ENCODE measurements at regions not wholly inside any gene's neighbourhood (a gene's known extent, or its start where the extent isn't known, plus 50 kb on each side); places are given as distances from the start of the nearest gene placed in this dataset.

DNA sequence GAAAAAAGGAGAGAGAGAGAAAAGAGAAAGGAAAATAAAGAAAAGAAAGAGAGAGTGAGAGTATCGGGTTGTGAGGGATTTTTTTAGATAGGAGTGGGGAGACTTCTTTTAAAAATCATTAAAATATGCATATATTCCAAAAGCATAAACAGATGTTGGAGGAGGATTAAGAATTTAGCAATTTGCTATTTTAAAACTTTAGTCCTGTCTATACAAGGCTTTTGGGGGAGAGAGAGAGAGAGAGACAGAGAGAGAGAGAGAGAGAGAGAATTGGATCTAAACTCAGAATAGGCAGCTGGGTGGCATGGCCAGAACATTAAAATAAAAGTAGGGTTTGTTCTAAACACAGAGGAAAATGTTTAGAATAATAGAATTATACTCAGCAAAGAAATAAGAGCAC, 72.1 kb downstream of the SOD2 start:
- Histone ChIP-seq H3K79me2 (ENCODE audit: insufficient read depth, low read length) (no peaks in the 10 kb centered on the region), H3K4me2 (ENCODE audit: low read depth, low read length, poor library complexity, severe bottlenecking) (no peak overlapping the region), H3K9me2 (replicated peaks; ENCODE audit: insufficient read depth, low read length) (no peaks in the 10 kb centered on the region), H3K4me3 (ENCODE audit: insufficient read depth, low read length, poor library complexity, severe bottlenecking) (no peak overlapping the region), H3K36me3 (ENCODE audit: low read length) (no peaks in the 10 kb centered on the region), H3F3A (ENCODE audit: insufficient read depth) (no peaks in the 10 kb centered on the region), H2AFZ (ENCODE audit: low read depth, low read length, severe bottlenecking) (no peak overlapping the region), H4K20me1 (ENCODE audit: low read depth, low read length) (no peaks in the 10 kb centered on the region), H3K9me3 (ENCODE audit: insufficient read depth, low read length) (no peaks in the 10 kb centered on the region), H3K27ac (ENCODE audit: low read depth, low read length) (no peak overlapping the region), H3K9ac (ENCODE audit: low read length) (no peak overlapping the region), H3K27me3 (ENCODE audit: low read length) (no peaks in the 10 kb centered on the region)
- TF ChIP-seq EZH2phosphoT487 (conservative IDR thresholded peaks at IDR 0.05; ENCODE audit: low read length) = no peak
- no peak for TF ChIP-seq CTCF (IDR thresholded peaks at IDR 0.05; ENCODE audit: insufficient read depth, low read length, poor library complexity, severe bottlenecking)

- Histone ChIP-seq H4K20me1 (ENCODE audit: low read depth, low read length) (no peaks in the 10 kb centered on the region), H3F3A (ENCODE audit: insufficient read depth) (no peaks in the 10 kb centered on the region), H3K4me2 (ENCODE audit: low read depth, low read length, poor library complexity, severe bottlenecking) (no peak overlapping the region), H3K27me3 (ENCODE audit: low read length) (no peaks in the 10 kb centered on the region), H3K27ac (ENCODE audit: low read depth, low read length) (no peak overlapping the region), H2AFZ (ENCODE audit: low read depth, low read length, severe bottlenecking) (no peak overlapping the region), H3K9me3 (ENCODE audit: insufficient read depth, low read length) (peaks cover 11% of the 10 kb centered on the region; the same call in 1 of the 2 replicates), H3K9ac (ENCODE audit: low read length) (no peak overlapping the region), H3K9me2 (replicated peaks; ENCODE audit: insufficient read depth, low read length) (no peaks in the 10 kb centered on the region), H3K4me3 (ENCODE audit: insufficient read depth, low read length, poor library complexity, severe bottlenecking) (no peak overlapping the region), H3K79me2 (ENCODE audit: insufficient read depth, low read length) (no peaks in the 10 kb centered on the region), H3K36me3 (ENCODE audit: low read length) (no peaks in the 10 kb centered on the region)
- no peak for TF ChIP-seq EZH2phosphoT487 (conservative IDR thresholded peaks at IDR 0.05; ENCODE audit: low read length)
- no peak for TF ChIP-seq CTCF (IDR thresholded peaks at IDR 0.05; ENCODE audit: insufficient read depth, low read length, poor library complexity, severe bottlenecking)
Observed at GRCh38 chr6:159617444-159617843, 75.6 kb downstream of the SOD2 start.

- H3K27ac ChIP-seq (ENCODE audit: low read depth, low read length) = no peak overlapping the region
- H4K20me1 ChIP-seq (ENCODE audit: low read depth, low read length) = no peaks in the 10 kb centered on the region
- H3K9me3 ChIP-seq (ENCODE audit: insufficient read depth, low read length) = peaks cover 11% of the 10 kb centered on the region; the same call in 1 of the 2 replicates
- no peaks in the 10 kb centered on the region for H3K9me2 ChIP-seq (replicated peaks; ENCODE audit: insufficient read depth, low read length)
- H3K79me2 ChIP-seq (ENCODE audit: insufficient read depth, low read length) = no peaks in the 10 kb centered on the region
- H2AFZ ChIP-seq (ENCODE audit: low read depth, low read length, severe bottlenecking) = no peak overlapping the region
- H3K36me3 ChIP-seq (ENCODE audit: low read length) = no peaks in the 10 kb centered on the region
- H3K9ac ChIP-seq (ENCODE audit: low read length) = no peak overlapping the region
- no peak overlapping the region for H3K4me2 ChIP-seq (ENCODE audit: low read depth, low read length, poor library complexity, severe bottlenecking)
- TF ChIP-seq CTCF (IDR thresholded peaks at IDR 0.05; ENCODE audit: insufficient read depth, low read length, poor library complexity, severe bottlenecking) (no peak), EZH2phosphoT487 (conservative IDR thresholded peaks at IDR 0.05; ENCODE audit: low read length) (no peak)
- H3K4me3 ChIP-seq (ENCODE audit: insufficient read depth, low read length, poor library complexity, severe bottlenecking) = no peak overlapping the region
- no peaks in the 10 kb centered on the region for H3K27me3 ChIP-seq (ENCODE audit: low read length)
- H3F3A ChIP-seq (ENCODE audit: insufficient read depth) = no peaks in the 10 kb centered on the region
Observed at GRCh38 chr6:159616456-159616855, 76.6 kb downstream of the SOD2 start.

Data from SU-DHL-6 (cell line).